ENCODE measurements at regions not wholly inside any gene's neighbourhood (a gene's known extent, or its start where the extent isn't known, plus 50 kb on each side); places are given as distances from the start of the nearest gene placed in this dataset.
"Not testable (repeated sequence)": the region's sequence is repeated elsewhere in the genome, so short reads cannot be mapped to it uniquely, and the experiment has no call there.

DNA sequence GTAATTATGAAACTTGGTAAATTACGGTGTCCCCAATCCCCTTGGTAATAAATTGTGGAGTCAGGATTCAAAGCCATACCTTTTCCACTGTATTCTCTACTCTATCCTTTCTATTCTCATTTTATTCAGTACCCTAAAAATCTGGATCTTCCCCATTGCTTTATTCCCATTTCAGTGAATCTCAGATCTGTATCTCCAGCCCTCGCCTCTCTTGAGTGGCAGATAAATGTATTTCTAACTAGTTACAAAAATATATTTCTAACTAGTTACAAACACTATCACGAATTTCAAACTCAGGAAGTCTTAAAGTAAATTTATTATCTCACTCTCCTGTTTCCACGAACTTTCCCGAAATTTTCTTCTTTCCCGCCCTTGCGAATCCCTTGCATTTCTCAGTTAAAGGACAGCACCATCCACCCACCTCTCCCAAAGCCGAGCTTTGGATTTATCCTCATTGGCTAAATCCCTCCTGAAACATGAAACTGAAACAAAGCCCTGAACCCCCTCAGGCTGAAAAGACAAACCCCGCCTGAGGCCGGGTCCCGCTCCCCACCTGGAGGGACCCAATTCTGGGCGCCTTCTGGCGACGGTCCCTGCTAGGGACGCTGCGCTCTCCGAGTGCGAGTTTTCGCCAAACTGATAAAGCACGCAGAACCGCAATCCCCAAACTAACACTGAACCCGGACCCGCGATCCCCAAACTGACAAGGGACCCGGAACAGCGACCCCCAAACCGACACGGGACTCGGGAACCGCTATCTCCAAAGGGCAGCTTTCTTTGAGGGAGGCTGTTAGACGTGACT is 164.3 kb upstream of the PABPC3 start:
- peak; percentile 30 for DNase-seq

DNA sequence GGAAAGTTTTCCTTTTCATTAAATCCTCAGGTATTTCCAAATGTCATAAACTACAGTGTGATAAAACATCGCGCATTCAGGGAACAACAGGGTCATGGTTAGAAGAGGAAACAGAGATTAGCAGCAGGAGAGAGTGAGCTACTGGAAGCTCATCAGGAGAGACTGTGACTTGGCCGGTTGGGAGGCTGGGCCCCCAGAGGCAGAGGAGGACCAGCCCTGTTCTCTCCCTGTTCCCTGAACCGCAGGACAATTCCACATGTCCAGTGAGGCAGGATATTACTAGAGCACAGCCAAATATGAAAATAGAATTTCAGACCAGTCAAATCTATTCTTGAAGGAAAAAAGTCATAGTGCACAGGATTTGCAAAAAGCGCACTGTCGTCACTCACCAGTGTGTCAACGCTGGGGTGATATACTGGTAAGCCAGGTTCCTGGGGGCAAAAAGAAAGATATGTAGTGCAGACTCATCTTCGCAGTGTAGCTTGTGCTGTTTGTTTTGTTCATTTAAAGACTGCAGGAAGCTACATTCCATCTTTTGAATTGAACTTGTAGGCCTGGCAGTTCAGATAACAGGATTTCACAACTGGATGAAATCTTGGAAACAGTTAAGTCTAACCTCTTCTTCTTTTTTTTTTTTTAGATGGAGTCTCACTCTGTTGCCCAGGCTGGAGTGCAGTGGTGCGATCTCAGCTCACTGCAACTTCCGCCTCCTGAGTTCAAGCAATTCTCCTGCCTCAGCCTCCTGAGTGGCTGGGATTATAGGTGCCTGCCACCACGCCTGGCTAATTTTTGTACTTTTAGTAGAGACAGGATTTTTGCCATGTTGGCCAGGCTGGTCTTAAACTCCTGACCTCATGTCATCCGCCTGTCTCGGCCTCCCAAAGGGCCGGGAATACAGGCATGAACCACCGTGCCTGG is 162.6 kb upstream of the PABPC3 start:
- not testable (repeated sequence) for DNase-seq

DNA sequence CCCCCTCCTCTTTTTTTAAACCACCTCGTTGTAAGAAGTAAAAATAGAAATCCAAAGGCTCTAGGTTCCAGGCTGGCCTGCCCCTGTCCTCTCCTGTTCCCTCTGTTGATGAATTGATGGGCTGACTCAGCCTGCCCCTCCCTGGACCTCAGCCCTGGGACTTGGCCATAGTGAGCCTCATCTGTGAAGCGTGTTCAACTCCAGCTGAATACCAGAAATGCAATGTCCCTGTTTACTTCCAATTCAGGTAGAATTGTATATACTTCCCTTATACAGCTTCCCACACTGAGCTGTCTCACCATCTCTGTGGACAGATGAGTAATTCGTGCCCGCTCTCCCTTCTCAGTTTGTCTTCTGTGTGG is 161.9 kb upstream of the PABPC3 start:
- DNase-seq: not testable (repeated sequence)

DNA sequence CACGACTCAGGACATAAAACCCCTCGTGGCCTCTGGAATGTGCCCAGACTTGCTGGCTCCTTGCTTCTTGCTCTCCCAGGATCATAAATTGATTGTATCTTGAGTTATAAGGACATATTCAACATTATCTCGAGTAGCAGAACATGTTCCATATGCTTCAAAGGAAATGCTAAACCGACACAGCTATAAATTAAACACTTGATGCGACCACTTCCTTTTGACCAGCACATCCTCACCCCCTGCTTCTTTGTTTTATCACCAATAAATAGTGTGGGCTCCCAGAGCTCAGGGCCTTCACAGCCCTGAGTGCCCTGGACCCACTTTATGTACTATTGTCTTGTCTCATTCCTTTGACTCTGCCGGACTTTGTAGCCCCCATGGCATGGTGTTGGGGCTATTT is 157.0 kb upstream of the PABPC3 start:
- DNase-seq: no peak

DNA sequence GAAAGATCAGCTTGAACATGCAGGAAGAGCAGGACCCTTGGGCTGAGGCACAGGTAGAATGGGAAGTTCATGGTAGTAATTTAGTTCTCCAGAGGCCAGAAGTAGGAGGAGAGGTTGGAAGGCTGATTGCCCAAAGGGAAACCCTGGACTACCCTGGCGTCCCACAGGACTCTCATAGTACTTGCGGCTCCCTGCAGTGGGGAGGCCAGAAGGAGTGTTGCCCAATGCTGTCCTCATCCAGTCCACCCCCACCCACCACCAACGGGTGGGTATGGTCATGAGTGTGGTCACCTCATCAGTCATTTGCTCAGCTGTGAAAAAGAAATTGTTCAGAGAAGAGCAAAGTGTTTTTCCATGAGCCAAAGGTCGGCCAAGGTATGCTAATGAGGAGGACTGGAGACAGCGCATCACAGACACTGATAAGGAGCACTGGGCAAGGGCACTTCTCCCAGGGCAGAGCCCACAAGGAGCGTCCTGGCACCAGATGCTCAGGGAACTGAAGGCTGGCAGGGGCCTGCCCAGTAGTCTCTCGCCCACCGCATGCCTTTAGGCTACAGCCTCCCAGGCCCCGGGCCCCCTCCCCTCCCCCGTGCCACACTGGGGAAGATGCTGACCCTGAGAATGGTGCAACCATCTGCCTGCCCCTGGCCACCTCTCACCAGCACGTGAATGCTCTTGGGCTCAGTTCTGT is 154.8 kb upstream of the PABPC3 start:
- not testable (repeated sequence) for DNase-seq

DNA sequence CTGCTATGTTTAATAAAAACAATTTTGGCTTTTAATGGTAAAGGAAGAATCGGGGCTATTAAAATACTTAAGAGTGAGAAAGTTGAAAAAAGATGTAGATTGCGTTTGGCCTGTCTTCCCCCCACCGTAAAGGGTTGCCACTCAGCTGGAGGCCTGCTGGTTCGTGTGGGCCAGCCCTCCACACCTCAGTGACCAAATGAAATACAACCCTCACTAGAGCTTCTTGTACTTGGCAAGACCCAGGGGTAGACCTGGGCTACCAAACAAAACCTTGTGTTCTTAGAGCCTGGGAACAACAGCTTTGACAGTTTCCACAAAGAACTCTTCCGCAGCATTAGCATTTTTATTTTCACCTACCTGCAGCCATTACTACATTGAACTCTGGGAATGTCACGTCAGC is 152.8 kb upstream of the PABPC3 start:
- DNase-seq: no peak

DNA sequence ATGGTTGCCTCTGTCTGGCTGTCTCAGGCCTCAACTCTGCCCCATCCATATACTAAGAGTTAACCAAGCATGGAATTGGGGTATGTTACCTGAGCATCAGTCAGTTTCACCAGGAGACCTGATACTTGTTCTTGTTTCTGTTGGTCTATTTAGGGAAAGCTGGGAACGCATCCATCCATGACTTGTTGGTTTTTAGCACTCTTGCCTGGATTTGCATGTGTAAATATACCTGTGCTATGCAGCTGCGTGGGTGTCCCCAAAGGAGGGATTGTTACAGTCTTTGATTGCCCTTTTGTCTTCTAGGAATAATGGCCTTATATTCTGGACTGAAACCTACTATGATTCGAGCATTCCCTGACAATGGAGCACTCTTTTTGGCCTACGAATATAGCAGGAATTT is 151.9 kb upstream of the PABPC3 start:
- not testable (repeated sequence) for DNase-seq

DNA sequence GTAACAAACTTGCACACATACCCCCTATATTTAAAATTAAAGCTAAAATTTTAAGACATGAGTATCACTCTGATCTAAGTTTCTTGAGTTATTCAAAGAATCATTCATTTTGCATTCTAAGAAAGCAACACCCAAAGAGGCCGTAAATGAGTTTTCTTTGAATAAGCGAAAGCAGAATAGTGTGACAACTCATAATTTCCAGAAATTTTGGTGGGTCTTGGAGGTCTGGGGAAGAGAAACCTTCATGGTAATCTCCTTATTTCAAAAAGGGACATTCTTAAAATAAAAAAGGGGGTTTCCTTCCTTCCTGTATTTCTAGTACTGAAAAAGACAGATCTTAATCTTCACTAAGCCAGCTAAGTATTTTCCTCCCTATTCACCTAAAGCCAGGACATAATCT is 147.0 kb upstream of the PABPC3 start:
- DNase-seq: not testable (repeated sequence)

DNA sequence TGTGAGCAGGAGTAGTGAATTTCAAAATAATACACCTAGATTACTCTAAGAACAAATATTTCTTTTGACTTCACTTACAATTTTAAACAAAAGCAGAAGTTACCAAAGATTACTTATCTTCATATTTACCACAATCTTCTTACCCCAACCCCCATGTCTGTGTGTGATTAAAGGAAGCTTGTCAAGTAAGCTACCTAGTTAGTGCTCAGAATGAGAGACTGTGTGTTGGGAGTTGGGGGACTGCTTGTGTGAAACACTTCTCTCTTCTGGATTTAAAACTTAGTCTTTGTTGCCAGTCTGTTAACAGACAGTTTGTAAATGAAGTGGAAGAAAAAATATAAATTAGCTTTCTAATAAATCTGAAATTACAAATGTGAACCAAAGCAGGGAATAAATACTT is 145.3 kb upstream of the PABPC3 start:
- DNase-seq: not testable (repeated sequence)

DNA sequence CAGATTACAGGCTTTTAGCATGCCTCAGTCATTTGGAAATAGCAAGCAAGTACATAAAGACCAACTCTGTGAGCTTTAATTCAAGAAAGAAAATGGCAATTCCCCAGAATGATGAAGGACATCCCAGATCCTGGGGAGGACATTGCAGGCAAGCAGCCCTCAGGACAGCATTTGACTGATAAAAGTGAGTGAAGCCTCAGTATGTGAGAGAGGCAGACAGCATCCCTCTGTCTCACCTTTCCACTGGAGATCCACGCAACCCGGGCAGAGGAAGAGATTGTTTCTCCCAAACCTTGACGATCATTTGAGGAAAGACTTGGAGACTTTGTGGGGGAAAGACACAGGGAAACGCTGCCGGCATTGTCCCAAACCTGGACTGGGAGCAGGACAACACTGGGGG is 128.0 kb upstream of the PABPC3 start:
- DNase-seq: not testable (repeated sequence)

DNA sequence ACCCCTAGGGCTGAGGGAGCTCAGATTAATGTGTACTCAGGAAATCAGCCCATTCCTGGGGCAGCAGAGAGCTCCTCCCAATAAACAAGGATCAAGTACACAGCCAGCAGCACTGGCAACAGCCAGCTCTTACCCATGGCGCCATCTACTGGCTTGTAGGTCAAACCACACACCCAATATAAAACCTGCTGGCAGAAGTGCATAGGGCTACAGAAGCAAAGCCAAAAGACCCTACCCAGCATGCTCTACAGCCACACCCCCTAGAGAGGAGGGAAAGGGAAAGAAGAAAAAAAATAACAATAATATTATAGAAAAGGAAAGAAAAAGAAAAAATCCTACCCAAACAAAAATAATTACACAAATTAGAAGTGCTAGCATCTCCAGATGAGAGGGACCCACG is 127.5 kb upstream of the PABPC3 start:
- DNase-seq: peak; percentile 1

DNA sequence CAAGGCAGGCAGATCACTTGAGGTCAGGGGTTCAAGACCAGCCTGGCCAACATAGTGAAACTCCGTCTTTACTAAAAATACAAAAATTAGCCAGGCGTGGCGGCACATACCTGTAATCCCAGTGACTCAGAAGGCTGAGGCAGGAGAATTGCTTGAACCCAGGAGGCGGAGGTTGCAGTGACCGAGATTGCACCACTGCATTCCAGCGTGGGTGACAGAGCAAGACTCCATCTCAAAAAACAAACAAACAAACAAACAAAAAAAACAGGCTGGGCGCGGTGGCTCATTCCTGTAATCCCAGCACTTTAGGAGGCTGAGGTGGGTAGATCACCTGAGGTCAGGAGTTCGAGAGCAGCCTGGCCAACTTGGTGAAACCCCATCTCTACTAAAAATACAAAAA is 122.8 kb upstream of the PABPC3 start:
- not testable (repeated sequence) for DNase-seq

DNA sequence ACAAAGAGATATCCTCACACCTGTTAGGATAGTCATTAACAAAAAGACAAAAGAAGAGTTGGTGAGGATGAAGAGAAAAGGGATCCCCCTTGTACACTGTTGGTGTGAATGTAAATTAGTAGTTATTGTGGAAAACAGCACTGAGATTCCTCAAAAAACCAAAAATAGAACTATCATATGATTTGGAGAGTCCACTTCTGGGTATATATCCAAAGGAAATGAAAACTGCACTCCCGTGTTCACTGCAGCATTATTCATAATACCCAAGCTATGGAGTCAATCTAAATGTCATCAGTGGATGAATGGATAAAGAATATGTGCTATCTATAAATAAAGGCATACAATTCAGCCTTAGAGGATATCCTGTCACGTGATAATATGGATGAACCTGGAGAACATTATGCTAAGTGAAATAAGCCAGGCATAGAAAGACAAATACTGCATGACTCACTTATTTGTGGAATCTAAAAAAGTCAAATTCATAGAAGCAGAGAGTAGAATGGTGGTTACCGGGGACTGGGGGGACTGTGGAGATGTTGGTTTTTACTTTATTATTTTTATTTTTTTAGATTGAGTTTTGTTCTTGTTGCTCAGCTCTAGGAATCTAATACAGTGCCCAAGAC is 114.6 kb upstream of the PABPC3 start:
- not testable (repeated sequence) for DNase-seq

DNA sequence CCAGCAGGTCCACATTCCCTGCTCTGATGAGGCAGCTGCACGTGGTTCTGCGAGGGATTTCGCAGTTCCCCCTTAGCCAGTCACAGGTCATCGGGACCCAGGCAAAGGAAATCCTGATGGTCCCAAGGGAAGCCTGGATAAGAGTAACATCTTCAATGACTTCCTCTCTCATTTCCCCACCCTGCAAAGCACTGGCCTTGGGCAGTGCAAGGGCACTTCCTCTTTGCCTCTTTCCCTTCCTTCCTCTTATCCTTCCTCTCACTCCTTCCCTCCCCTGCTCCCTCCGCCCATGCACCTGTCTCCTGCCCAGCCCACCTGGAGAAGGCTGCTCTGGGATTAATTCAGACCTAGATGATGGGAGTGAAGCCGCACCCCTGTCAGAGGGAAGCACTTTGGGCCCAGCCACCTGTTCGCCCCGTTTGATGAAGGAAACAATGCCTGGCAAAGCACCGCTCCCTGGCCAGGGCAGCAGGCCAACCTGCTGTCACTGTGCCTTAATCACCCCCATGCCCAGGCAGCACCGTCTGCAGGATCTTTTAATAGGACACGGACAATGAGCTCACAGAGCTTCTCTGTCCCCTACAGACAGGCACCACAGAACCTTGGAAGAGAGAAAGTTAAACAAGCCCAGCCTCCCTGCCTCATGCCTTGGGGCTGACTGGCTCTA is 113.5 kb upstream of the PABPC3 start:
- DNase-seq: no peak

DNA sequence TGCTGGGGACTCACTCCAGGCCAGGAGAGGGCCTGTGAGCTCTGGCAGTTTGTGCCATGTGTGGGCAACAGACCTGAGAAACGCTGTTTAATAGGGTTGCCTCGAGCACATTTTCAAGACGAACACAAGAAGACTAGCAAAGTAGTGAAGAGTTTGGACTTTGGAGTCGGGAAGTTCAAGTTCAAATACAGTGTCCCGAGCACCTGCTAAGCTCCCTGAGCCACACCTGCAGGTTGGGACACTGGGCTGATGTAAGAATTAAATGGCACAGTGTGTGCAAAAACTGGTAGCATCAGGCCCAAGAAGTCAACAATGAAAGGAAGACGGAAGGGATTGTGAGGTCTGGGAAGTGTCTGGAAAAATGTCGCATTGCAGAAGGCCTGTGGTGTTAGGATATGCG is 112.8 kb upstream of the PABPC3 start:
- DNase-seq: no peak

DNA sequence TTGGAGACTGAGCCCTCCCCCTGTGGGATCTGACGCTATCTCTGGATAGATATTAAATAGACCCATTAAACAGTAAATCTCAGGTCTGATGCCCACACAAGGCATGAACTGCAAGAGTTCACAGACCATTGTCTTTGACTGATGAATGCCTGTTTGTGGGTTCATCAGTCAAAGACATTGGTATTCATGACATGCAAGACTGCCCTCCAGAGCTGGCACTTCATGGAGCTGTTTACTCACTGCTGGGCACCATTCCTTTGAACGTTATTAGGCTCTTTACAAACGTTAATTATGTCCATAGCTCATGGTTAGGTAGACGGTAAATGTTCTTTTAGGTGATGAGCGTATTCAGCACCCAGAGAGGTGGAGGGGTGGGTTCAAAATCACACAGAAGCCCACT is 111.8 kb upstream of the PABPC3 start:
- DNase-seq: no peak

DNA sequence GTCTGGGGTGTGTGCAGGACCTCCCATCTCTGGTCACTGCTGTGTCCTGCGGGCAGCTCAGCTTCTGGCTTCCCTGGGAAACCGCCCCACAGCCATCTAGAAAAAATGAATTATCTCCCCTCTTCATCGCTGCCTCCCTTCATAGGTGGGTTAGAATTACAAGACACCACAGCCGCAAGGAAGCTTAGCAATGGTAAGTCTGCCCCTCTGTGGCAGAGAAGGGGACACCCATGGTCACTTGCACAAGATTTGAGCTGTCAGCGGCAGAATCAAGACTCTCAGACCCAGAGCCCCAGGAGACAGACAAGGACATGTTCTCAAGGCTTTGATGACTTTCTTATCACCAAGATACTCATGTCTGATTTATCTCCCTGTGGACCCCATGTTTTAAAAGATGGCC is 110.8 kb upstream of the PABPC3 start:
- DNase-seq: no peak

DNA sequence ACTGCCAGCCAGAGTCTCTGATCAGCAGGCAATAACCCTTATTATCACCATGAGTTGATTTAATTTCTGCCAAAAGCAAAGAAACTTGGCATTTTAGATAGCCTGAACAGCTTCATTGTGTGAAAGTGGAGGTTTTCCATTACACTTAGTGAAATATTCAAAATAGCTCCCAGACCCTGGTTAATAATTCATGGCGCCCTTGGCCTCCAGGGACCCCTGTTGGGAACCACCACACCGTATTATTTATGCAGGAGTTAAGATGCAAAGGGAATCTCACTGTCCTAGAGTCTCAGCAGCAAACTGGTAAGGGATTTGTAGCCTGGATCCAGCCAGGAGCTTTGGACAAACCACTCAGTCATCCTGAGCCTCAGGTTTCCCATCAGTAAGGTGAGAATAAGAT is 110.0 kb upstream of the PABPC3 start:
- no peak for DNase-seq

DNA sequence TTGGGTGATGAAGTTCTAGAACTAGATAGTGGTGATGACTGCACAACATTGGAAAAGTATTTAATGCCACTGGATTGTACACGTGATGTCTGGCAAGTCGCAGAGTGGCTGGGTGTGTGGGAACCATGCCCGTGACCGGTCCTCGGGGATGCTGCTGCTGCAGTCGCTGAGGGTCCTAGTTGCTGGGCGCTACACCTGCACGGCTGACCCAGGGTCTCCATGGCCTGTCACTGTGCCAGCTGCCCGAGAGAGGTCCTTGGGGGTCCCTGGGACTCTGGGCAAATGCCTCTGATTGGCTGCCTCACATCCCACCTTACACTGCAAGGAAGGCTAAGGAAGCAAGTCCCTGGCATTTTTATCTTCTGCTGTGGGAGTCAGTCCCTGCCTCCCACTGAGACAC is 109.1 kb upstream of the PABPC3 start:
- no peak for DNase-seq

DNA sequence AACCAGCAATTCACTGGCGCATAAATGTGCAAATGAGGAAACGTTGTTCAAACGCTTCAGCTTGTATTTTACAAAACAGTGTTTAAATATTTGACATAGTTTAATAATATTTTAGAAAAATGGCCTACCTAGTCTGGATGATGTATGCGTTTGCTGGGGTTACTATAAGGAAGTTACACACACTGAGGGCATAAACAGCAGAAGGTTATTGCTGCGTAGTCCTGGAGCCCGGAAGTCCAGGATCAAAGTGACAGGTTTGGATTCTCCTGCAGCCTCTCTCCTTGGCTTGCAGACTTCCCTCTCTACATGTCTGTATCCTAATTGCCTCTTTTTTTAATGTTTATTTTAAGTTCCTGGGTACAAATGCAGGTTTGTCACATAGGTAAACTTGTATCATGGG is 106.0 kb upstream of the PABPC3 start:
- DNase-seq: not testable (repeated sequence)

DNA sequence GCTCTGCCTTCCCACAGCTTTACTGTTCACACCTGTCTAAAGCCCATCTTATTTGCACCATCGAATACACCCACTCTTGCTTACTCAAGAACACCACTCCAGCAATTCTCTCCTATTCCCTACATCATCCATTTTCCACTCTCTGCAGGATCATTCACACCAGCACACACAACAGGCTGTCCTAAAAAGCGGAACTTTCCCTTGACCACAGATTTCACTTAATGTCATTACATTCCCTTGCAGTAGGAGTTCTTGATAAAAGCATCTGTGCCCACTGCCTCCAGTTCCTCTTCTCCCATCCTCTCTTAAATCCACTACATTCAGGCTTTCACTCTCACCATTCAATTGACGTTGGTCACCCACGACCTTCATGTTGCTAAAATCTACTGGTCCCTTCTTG is 103.0 kb upstream of the PABPC3 start:
- not testable (repeated sequence) for DNase-seq

Data from left kidney (tissue), 1 donor.